ENCODE measurements at regions not wholly inside any gene's neighbourhood (a gene's known extent, or its start where the extent isn't known, plus 50 kb on each side); places are given as distances from the start of the nearest gene placed in this dataset.

- TF ChIP-seq, protein P1, sequence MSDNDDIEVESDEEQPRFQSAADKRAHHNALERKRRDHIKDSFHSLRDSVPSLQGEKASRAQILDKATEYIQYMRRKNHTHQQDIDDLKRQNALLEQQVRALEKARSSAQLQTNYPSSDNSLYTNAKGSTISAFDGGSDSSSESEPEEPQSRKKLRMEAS (IDR thresholded peaks at IDR 0.05): no peak
- TF ChIP-seq TAF1 (CRISPR knock-in tag; IDR thresholded peaks at IDR 0.05) (no peak), NFIC (IDR thresholded peaks at IDR 0.05; ENCODE audit: low read length) (no peak), MYC (CRISPR knock-in tag; IDR thresholded peaks at IDR 0.05; ENCODE audit: borderline replicate concordance) (no peak), KMT2B (CRISPR knock-in tag; IDR thresholded peaks at IDR 0.05) (no peak), TBL1XR1 (IDR thresholded peaks at IDR 0.05; ENCODE audit: borderline replicate concordance, low read length, partially characterized antibody) (no peak), DDIT3 (CRISPR knock-in tag; IDR thresholded peaks at IDR 0.05) (no peak), ATF2 (CRISPR knock-in tag; IDR thresholded peaks at IDR 0.05) (no peak)
Measured at GRCh38 chr14:22506378-22506710, 82.7 kb downstream of the DAD1 start.

Measured in HepG2 (cell line).